K562 (cell line): ENCODE measurements at regions not wholly inside any gene's neighbourhood (a gene's known extent, or its start where the extent isn't known, plus 50 kb on each side); places are given as distances from the start of the nearest gene placed in this dataset.

Experiments
- IRF1 ChIP-seq: sonication (generic); formaldehyde crosslinking; IDR thresholded peaks from 2 replicates; pipeline ENCODE4 v1.8.0; 2022; ENCODE audit warnings: missing genetic modification reagents, mild to moderate bottlenecking, borderline replicate concordance
- MAFF ChIP-seq: IDR thresholded peaks from 2 replicates; pipeline ENCODE4 v1.6.1; 2012; ENCODE audit warnings: low read length, improper control_type of control experiment
- RREB1 ChIP-seq: fragments of 250-450 bp; sonication (Bioruptor Pico); IDR thresholded peaks from 2 replicates; pipeline ENCODE4 v1.4.0; 2020
- SAFB ChIP-seq: fragments of 200-400 bp; formaldehyde crosslinking; IDR thresholded peaks from 2 replicates; pipeline ENCODE4 v1.6.1; 2017; ENCODE audit warnings: low read depth, low read length, borderline replicate concordance
- TCF7 ChIP-seq: sonication (generic); IDR thresholded peaks from 2 replicates; pipeline ENCODE4 v1.6.1; 2016; ENCODE audit warnings: antibody characterized with exemption, borderline replicate concordance

- TF ChIP-seq RREB1 (CRISPR knock-in tag) (no peak), TCF7 (no peak), SAFB (no peak), MAFF (no peak), IRF1 (CRISPR knock-in tag) (no peak)
- TF ChIP-seq, all 486 proteins: peak for 0
Measured at GRCh38 chr14:86940106-86940505, 1052.9 kb downstream of the GALC start (continued).
